Heart left ventricle (tissue), 13 donors: ENCODE measurements at regions not wholly inside any gene's neighbourhood (a gene's known extent, or its start where the extent isn't known, plus 50 kb on each side); places are given as distances from the start of the nearest gene placed in this dataset.

Experiments
- CTCF ChIP-seq, 12 donors: fragments of 200-600 bp; sonication (generic) in 4 of 12; IDR thresholded peaks; one replicate each; pipeline versions ENCODE4 v1.5.0 to v1.8.0; 2018 to 2022; ENCODE audit warnings: antibody characterized with exemption in 12 of 12, mild to moderate bottlenecking in 5 of 12
- POLR2A ChIP-seq, 2 donors: fragments of 450-650 bp; IDR thresholded peaks; one replicate each; pipeline ENCODE4 v1.6.1; 2017; ENCODE audit warnings: antibody characterized with exemption in 2 of 2, mild to moderate bottlenecking in 2 of 2, moderate library complexity in 2 of 2
- donor health status: ischemic (EF 13 %, LVEDD 7.1; RV severe dilation, severe dysfunction).
- donor health status: DM: no; HTN: yes; CAD: no.
- donor health status: DM: no; HTN: no; CAD: no.
- donor health status: ischemic (EF 25% LVEDD 6.9; RV normal size, moderate dysfunction).
- donor health status: ischemic (EF 25% LVEDD 5.7; RV mildly dilated, moderate dysfunction).
- donor health status: ischemic (EF 35%, LVEDD 5.7; RV mildly dilated, moderate dysfunction).
- donor health status: nonischemic (EF 11% LVEDD 7.7; RV severe dilation, severe dysfunction).
- donor health status: DM: yes; HTN: yes; CAD: no.
- donor health status: PGD.
- donor health status: ischemic (EF 29% LVEDD 5.4; RV normal size, mild dysfunction).
- donor health status: nonischemic (EF 23%, LVEDD 6.1; RV moderate dilation, normal function).

- no peak for TF ChIP-seq CTCF (IDR thresholded peaks at IDR 0.05)
- TF ChIP-seq POLR2A (IDR thresholded peaks at IDR 0.05), result no peak
These were observed 320.2 kb downstream of the NFIB start for GRCh38 chr9:13993632-13994185.
